AG09309 (cell line): ENCODE measurements at regions not wholly inside any gene's neighbourhood (a gene's known extent, or its start where the extent isn't known, plus 50 kb on each side); places are given as distances from the start of the nearest gene placed in this dataset.

ENCODE experiments used
- DNase-seq: peaks from one replicate; pipeline ENCODE4 v3.0.0-alpha.2; 2010; ENCODE audit warnings: low read depth
- H3K4me3 ChIP-seq: 2 replicates; pipeline ENCODE4 v1.5.1; 2011; ENCODE audit warnings: mild to moderate bottlenecking, low read depth, low read length, moderate library complexity; ENCODE audit not compliant: control insufficient read depth
- TF ChIP-seq, protein P1 (sequence below): IDR thresholded peaks from 2 replicates; pipeline ENCODE4 v1.5.1; 2011; ENCODE audit warnings: mild to moderate bottlenecking, low read depth, low read length, inconsistent platforms; ENCODE audit not compliant: insufficient read depth, control insufficient read depth; ENCODE audit errors: missing control alignments

DNA sequence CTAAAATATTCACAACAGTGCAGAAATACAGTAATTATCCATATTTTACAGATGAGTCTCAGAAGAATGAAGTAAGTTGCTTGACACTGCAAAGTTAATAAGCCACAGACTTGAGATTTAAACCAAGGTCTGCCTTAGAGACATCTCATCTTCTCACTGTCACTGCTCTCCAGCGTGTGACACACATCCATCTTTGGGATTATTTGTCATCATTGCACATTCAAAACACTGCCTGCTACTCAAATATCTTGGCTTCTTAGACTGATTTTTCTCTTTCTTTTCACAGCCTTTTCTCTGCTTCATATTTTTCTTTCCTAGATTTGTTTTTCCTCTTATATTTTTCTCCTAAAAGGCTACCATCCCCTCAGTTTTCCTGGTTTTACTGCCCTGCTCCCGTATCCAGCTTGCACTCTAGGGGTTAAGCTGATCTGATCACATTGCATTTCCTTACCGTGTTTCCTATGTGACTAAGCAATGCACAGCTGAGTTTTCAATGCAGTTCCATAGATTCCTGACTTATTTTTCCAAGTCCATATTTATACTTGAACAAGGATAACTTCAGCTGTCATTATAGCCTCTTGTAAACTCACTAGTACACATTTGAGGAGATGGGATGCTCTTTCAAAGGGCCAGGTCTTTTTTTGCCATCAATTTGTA, 353.0 kb downstream of the PLK2 start:
- TF ChIP-seq, protein P1, sequence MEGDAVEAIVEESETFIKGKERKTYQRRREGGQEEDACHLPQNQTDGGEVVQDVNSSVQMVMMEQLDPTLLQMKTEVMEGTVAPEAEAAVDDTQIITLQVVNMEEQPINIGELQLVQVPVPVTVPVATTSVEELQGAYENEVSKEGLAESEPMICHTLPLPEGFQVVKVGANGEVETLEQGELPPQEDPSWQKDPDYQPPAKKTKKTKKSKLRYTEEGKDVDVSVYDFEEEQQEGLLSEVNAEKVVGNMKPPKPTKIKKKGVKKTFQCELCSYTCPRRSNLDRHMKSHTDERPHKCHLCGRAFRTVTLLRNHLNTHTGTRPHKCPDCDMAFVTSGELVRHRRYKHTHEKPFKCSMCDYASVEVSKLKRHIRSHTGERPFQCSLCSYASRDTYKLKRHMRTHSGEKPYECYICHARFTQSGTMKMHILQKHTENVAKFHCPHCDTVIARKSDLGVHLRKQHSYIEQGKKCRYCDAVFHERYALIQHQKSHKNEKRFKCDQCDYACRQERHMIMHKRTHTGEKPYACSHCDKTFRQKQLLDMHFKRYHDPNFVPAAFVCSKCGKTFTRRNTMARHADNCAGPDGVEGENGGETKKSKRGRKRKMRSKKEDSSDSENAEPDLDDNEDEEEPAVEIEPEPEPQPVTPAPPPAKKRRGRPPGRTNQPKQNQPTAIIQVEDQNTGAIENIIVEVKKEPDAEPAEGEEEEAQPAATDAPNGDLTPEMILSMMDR: no peak
- no peak for DNase-seq
- H3K4me3 ChIP-seq: no peak overlapping the region

DNA sequence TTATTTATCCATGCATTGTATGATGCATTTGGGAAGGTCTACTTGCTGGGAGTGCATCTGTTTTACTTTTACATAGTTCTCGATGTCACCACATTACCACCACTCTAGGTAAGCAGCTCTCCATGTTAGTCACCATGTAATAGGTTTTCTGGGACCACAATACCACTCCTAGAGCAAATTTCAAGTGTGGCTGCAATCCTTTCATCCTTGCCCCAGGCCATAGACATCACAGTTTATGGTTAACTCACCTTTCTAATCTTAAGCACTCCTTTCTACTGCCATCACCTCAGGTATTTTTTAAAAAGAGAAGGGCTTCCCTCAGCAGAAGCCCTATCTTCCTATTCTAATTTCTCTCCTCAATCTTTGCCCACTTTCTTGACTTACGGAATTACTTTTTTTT, 354.1 kb downstream of the PLK2 start:
- no peak overlapping the region for H3K4me3 ChIP-seq
- DNase-seq: no peak
- TF ChIP-seq, protein P1: no peak

DNA sequence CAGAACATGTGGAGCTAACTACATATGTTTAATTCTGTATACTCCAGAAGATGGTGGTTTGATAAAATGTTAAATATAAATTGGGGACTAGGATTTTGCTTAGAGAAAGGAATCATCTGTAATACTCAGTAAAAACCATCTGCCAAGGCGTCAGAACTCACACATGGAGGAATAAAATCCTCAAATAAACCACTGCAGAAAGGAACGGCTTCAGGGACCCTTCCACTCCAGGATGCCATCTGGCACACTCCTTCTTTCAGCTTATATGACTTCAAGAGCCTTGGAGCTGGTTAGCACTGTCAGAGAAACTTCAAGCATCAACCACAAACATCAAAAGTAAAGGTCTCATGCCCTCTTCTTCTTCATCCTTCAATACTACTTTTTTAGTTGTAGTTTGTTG, 360.6 kb downstream of the PLK2 start:
- no peak for DNase-seq
- no peak overlapping the region for H3K4me3 ChIP-seq
- TF ChIP-seq, protein P1: no peak

DNA sequence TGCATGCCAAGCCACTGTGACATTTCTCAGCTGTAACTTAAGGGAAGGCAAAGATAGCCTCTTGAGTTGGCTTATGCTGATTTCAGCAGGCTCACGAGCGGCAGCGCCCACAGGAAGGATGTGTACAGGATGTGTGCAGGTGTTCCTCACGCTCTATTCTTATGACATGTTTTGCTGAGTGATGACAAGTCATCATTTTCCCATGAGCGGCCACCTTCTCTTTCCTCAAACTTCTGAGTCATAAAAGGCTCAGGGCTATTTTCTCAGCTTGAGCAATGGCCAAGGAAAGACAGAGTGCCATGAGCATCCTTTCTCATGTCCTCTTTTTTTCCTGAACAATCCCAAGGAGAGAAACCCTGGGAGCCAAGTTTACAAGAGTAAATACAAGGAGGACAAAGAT, 365.9 kb downstream of the PLK2 start:
- DNase-seq: no peak
- no peak overlapping the region for H3K4me3 ChIP-seq
- TF ChIP-seq, protein P1: no peak

DNA sequence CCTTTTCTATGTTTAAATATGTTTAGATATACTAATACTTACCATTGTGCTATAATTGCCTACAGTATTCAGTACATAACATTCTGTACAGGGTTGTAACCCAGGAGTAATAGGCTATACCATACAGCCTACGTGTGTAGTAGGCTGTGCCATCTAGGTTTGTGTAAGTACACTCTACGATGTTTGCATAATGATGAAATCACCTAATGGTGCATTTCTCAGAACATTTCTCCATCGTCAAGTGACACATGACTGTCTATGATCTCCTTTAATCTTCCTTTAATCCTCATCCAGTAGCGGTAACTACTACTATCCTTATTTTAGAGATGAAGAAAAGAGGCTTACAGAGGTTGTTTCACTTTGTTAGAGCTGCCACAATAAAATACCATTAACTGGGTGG, 369.2 kb downstream of the PLK2 start:
- no peak for DNase-seq
- TF ChIP-seq, protein P1: no peak
- H3K4me3 ChIP-seq: no peak overlapping the region

DNA sequence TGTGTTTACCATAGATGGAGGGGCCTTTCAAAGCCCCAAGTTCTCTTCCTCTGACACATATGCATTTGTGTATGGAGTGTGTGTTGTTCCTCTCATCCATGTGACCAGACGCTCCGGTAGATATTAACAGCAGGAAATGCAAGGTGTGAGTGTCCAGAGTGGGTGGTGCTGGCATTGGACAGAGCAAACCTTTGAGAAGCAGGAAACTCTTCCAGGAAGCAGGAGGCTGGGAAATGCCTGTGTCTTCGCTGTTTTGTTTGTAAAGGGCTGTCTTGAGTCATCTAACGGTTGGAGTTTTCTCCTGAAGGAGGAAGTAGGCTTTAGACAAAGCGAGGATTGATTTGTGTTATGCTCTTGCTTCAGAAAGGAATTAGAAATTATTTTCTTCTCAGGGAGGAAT, 370.9 kb downstream of the PLK2 start:
- TF ChIP-seq, protein P1: no peak
- H3K4me3 ChIP-seq: no peak overlapping the region
- DNase-seq: no peak
